ENCODE measurements at regions not wholly inside any gene's neighbourhood (a gene's known extent, or its start where the extent isn't known, plus 50 kb on each side); places are given as distances from the start of the nearest gene placed in this dataset.

DNA sequence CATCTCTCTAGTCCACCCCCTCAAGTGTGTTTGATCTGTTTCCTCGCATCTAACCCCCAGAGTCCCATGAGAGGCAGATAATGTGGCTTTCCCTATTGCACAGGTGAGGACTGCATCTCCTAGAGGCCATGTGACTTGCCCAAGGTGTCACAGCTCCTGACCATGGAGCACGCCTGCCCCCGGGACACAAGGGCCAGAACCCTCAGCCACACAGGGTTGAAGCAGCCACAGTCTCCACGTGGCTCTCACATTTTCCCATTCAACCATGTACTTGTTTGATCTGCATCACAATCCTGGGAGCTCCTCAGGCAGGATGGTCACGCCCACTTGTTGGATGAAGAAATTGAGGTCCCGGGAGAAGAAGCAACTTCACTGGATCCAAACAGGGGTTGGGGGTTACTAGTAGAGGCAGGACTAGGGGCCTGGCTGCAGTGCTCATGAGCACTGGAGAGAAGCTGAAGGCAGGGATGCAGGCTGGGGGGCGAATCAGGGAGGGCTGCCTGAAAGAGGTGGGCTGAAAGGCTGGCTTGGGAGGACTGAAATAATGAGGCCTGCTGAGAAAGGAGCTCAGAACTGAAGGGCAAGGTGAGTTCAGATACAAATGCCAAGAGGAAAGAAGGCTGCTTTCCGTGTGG, 207.9 kb downstream of the PTPRU start:
- H3K27ac Mint-ChIP-seq, result no peak overlapping the region
- H3K9me3 Mint-ChIP-seq, result no peaks in the 10 kb centered on the region
- no peaks in the 10 kb centered on the region for H3K36me3 Mint-ChIP-seq (ENCODE audit: low read depth)
- TF ChIP-seq, protein P1, sequence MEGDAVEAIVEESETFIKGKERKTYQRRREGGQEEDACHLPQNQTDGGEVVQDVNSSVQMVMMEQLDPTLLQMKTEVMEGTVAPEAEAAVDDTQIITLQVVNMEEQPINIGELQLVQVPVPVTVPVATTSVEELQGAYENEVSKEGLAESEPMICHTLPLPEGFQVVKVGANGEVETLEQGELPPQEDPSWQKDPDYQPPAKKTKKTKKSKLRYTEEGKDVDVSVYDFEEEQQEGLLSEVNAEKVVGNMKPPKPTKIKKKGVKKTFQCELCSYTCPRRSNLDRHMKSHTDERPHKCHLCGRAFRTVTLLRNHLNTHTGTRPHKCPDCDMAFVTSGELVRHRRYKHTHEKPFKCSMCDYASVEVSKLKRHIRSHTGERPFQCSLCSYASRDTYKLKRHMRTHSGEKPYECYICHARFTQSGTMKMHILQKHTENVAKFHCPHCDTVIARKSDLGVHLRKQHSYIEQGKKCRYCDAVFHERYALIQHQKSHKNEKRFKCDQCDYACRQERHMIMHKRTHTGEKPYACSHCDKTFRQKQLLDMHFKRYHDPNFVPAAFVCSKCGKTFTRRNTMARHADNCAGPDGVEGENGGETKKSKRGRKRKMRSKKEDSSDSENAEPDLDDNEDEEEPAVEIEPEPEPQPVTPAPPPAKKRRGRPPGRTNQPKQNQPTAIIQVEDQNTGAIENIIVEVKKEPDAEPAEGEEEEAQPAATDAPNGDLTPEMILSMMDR (IDR thresholded peaks at IDR 0.05; ENCODE audit: unreplicated experiment in 3 of 3), result no peak
- peaks cover 42% of the 10 kb centered on the region for H3K27me3 Mint-ChIP-seq (ENCODE audit: low read depth)
- H3K4me1 Mint-ChIP-seq, result no peaks in the 10 kb centered on the region
- H3K4me3 Mint-ChIP-seq, result no peak overlapping the region

DNA sequence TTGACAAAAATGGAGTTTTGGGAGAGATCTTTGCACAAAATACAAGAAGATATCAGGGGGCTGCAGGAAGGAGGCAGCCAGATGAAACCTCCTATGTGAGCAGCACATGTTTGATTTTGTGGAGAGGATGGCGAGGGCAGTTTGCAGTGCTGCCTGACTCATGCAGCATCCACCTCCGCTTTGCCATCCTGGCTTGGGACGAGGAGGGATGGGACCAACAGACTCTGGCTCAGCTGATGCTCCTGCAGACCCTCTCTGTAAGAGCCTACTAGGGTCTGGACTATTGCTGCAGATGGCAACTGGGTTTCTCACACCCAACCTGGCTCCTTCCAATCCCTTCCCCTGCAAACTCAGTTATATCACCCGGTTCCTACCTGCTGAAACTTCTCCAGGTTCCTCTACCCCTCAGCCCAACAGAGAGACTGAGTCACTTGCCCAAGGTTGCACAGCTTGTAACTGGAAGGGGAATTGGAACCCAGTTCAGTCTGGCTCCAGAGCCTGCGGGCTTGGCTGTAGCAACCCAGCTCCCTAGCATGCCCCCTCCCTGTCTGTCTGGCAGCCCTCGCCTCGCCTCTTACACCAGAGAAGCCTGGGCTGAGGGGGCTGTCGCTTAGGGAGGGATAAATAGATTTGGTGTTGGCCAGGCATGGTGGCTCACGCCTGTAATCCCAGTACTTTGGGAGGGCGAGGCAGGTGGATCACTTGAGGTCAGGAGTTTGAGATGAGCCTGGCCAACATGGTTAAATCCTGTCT, 205.8 kb downstream of the PTPRU start:
- H3K27me3 Mint-ChIP-seq (ENCODE audit: low read depth), result peaks cover 36% of the 10 kb centered on the region
- no peaks in the 10 kb centered on the region for H3K9me3 Mint-ChIP-seq
- TF ChIP-seq, protein P1 (IDR thresholded peaks at IDR 0.05; ENCODE audit: unreplicated experiment in 3 of 3), result no peak
- no peak overlapping the region for H3K27ac Mint-ChIP-seq
- no peaks in the 10 kb centered on the region for H3K4me1 Mint-ChIP-seq
- no peak overlapping the region for H3K4me3 Mint-ChIP-seq
- no peaks in the 10 kb centered on the region for H3K36me3 Mint-ChIP-seq (ENCODE audit: low read depth)

DNA sequence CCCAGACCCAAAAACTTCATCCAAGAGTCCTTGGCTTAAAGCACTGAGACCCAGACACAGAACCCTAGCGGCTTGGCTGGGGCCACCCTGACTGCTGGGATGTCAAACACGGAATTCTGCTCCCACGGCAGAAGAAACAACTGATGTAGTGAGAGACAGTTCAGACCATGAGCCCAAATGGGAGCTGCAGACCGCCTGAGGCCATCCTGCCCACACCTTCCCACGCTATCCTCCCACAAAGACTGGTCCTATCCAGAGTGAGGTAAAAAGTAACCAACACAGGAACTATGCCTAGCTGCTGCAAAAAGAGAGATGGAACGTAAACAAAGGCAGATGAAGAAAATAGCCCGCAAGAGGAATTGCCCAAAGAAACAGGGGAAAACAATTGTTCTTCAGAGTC, 203.3 kb downstream of the PTPRU start:
- TF ChIP-seq, protein P1 (IDR thresholded peaks at IDR 0.05; ENCODE audit: unreplicated experiment in 3 of 3), result no peak
- Mint-ChIP-seq H3K36me3 (ENCODE audit: low read depth) (no peaks in the 10 kb centered on the region), H3K4me3 (no peak overlapping the region), H3K9me3 (no peaks in the 10 kb centered on the region), H3K27me3 (ENCODE audit: low read depth) (peaks cover 24% of the 10 kb centered on the region), H3K4me1 (peaks cover 7% of the 10 kb centered on the region), H3K27ac (no peak overlapping the region)

DNA sequence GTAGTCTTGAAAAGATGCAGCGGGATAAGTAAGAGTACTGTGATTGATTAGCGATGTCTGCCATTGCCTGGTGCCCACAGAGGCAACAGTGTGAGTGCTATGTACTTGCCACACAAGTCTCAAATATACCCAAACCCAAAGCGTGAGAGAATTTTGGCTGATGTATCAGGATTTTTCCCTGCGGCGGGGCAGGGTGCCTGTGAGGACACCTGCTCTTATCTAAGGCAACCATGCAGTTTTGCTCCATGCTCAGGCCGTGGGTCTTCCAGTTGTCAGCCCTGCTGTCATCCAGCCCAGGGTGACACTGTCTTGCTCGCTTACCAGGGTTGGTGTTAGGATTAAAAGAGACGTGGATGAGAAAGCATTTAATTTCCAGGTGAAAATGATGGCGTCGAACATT, 202.7 kb downstream of the PTPRU start:
- peaks cover 18% of the 10 kb centered on the region for H3K27me3 Mint-ChIP-seq (ENCODE audit: low read depth)
- no peak overlapping the region for H3K4me3 Mint-ChIP-seq
- H3K27ac Mint-ChIP-seq, result no peak overlapping the region
- peaks cover 7% of the 10 kb centered on the region for H3K4me1 Mint-ChIP-seq
- H3K36me3 Mint-ChIP-seq (ENCODE audit: low read depth), result no peaks in the 10 kb centered on the region
- TF ChIP-seq, protein P1 (IDR thresholded peaks at IDR 0.05; ENCODE audit: unreplicated experiment in 3 of 3), result no peak
- no peaks in the 10 kb centered on the region for H3K9me3 Mint-ChIP-seq

DNA sequence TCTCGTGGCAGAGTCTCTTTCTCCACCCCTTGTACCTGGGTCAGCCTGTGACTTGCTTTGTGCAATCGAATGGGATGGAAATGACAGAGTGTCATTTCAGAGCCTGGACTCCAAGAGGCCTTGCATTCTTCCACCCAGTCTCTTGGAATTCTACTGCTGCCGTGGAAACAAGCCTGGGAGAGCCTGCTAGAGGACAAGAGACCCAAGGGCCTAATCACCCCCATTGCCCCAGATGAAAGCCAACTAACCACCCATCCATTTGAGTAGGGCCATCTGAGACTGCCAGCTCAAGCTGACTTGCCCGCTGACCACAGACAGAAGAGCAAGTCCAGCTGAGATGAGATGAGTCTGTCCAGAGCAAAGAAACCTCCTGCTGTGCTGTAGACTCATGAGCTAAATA, 201.6 kb downstream of the PTPRU start:
- Mint-ChIP-seq H3K27ac (no peak overlapping the region), H3K36me3 (ENCODE audit: low read depth) (no peaks in the 10 kb centered on the region), H3K27me3 (ENCODE audit: low read depth) (peaks cover 10% of the 10 kb centered on the region), H3K9me3 (no peaks in the 10 kb centered on the region), H3K4me3 (no peak overlapping the region), H3K4me1 (peaks cover 7% of the 10 kb centered on the region)
- TF ChIP-seq, protein P1 (IDR thresholded peaks at IDR 0.05; ENCODE audit: unreplicated experiment in 3 of 3), result no peak
